Loucy (cell line): ENCODE measurements at regions not wholly inside any gene's neighbourhood (a gene's known extent, or its start where the extent isn't known, plus 50 kb on each side); places are given as distances from the start of the nearest gene placed in this dataset.

Experiments
- CTCF ChIP-seq: fragments of 200-600 bp; sonication (generic); conservative IDR thresholded peaks from 2 replicates; pipeline ENCODE4 v1.5.1; 2014; ENCODE audit warnings: mild to moderate bottlenecking, antibody characterized with exemption, low read length
- EZH2phosphoT487 ChIP-seq: fragments of 200-600 bp; IDR thresholded peaks from 2 replicates; pipeline ENCODE4 v1.6.1; 2018; ENCODE audit warnings: antibody characterized with exemption, mild to moderate bottlenecking, moderate library complexity, borderline replicate concordance

GRCh38 chr1:60863131-60863530 is 219.2 kb upstream of the NFIA start:
- TF ChIP-seq CTCF (no peak), EZH2phosphoT487 (no peak)
